ENCODE measurements at regions not wholly inside any gene's neighbourhood (a gene's known extent, or its start where the extent isn't known, plus 50 kb on each side); places are given as distances from the start of the nearest gene placed in this dataset.
A peak's percentile ranks its signal among the peaks of the same experiment; 100 is the strongest.

DNA sequence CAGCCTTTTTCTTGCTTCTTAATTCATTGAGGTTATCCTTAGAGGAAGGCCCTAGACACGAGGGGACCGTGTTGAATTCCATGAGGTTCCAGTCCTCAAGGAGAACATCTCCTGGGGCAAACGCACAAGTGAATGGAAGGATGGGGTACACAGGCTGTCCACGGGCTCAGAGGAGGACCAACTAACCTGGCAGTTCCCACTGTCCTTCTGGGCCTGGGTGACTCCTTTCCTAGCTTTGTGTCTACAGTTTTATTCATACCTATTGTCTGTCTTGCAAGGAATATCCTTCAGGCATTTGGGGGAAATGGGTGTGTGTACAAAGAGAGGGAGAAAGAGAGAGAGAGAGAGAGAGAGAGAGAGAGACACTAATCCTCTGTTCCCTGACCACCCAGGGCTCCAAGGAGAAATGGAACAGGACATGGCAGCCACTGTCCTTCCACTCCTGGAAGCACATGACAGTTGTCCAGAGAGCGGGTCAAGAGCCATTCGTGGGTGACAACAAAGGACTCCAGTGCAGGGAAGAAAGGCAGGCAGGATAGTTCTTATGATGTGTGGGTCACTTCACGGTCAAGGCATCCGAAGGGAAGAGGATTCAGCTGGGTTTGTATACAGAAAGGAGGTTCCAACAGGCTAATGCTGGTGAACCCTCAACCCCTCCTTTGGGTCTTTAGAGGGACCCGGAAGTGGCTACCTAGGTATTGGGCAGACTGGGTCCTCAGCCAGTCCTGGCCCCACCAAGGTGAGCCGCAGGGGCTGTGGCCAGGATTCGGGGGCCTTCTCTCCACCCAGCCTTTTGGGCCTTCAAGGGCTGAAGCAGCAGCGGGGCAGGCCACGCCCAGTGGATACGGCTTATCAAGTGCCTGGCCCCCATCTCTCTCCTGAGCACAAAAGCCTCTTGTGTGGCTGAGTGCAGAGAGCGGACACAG, 150.6 kb downstream of the MYCN start:
- ChIA-PET POLR2A (ENCODE audit: partially characterized antibody) (no interaction called here), CTCF (ENCODE audit: partially characterized antibody) (no interaction called here)
- no peak overlapping the region for H3K9ac ChIP-seq (replicated peaks in 1 of 4; ENCODE audit: extremely low read depth in 1 of 4, low read depth in 3 of 4, low read length in 3 of 4)
- H3K4me1 ChIP-seq (replicated peaks in 1 of 4; ENCODE audit: control insufficient read depth in 3 of 4, insufficient read depth in 4 of 4, low read length in 3 of 4): no peaks in the 10 kb centered on the region; a peak in 1 of 7 replicates
- H3K23me2 ChIP-seq (ENCODE audit: low read depth, low read length): no peaks in the 10 kb centered on the region
- H3K4ac ChIP-seq (replicated peaks; ENCODE audit: insufficient read length, low read depth, low read length): no peak overlapping the region
- H4K8ac ChIP-seq (ENCODE audit: extremely low read depth, insufficient read depth, low read length): no peak overlapping the region
- H3K27me3 ChIP-seq (replicated peaks in 1 of 4; ENCODE audit: control insufficient read depth in 3 of 4, extremely low read depth in 1 of 4, insufficient read depth in 3 of 4, low read length in 3 of 4): no peaks in the 10 kb centered on the region
- no peak overlapping the region for H3K23ac ChIP-seq (ENCODE audit: insufficient read length)
- H3K56ac ChIP-seq (replicated peaks; ENCODE audit: insufficient read length, low read depth, low read length): no peak overlapping the region
- no peak overlapping the region; the same call in 1 of the 2 replicates for H2AK5ac ChIP-seq (ENCODE audit: low read depth, low read length)
- no peaks in the 10 kb centered on the region for H3K79me2 ChIP-seq (ENCODE audit: control insufficient read depth in 1 of 2, insufficient read depth in 2 of 2, low read length in 2 of 2)
- DNase-seq (ENCODE audit: low read depth in 1 of 2, low spot score in 2 of 2): no peak
- no peak overlapping the region for H3K4me2 ChIP-seq (ENCODE audit: insufficient read depth in 1 of 2, low read depth in 2 of 2, low read length in 2 of 2)
- H2BK12ac ChIP-seq (ENCODE audit: low read depth, low read length): 0 out of 2 replicates have a peak overlapping the region, but pooled peaks have one; percentile 50
- no peaks in the 10 kb centered on the region for H3K9me3 ChIP-seq (ENCODE audit: insufficient read depth in 2 of 2, low read depth in 1 of 2, low read length in 1 of 2)
- FAIRE-seq: no peak
- H2BK15ac ChIP-seq (ENCODE audit: low read length): no peak overlapping the region
- no peaks in the 10 kb centered on the region for H3K79me1 ChIP-seq (ENCODE audit: low read depth, low read length)
- H3K4me3 ChIP-seq (ENCODE audit: extremely low read depth in 1 of 4, insufficient read depth in 2 of 4, low read depth in 3 of 4, low read length in 4 of 4): no peak overlapping the region
- H3K18ac ChIP-seq (ENCODE audit: extremely low read depth, low read length): no peak overlapping the region
- no peaks in the 10 kb centered on the region for H3K36me3 ChIP-seq (ENCODE audit: control insufficient read depth in 2 of 4, insufficient read depth in 4 of 4, low read length in 3 of 4)
- H2BK120ac ChIP-seq (replicated peaks; ENCODE audit: low read depth, low read length): no peak overlapping the region
- H3K27ac ChIP-seq (ENCODE audit: low read depth, low read length): no peak overlapping the region
- H2AFZ ChIP-seq (ENCODE audit: low read length): no peak overlapping the region
- H4K5ac ChIP-seq (ENCODE audit: insufficient read length, low read depth, low read length): no peak overlapping the region
- H3K14ac ChIP-seq (ENCODE audit: insufficient read length): no peak overlapping the region
- no peak overlapping the region for H4K91ac ChIP-seq (replicated peaks; ENCODE audit: insufficient read length, low read length)
- no peak overlapping the region for H2BK5ac ChIP-seq (ENCODE audit: low read depth, low read length)
- no peaks in the 10 kb centered on the region for H4K20me1 ChIP-seq (replicated peaks in 1 of 2; ENCODE audit: control insufficient read depth in 1 of 2, insufficient read depth in 2 of 2, low read length in 2 of 2)
- no peak overlapping the region for H2BK20ac ChIP-seq (ENCODE audit: low read length)
- WGBS, 2 experiments (ENCODE audit: extremely low coverage in 1 of 2, insufficient coverage in 1 of 2, insufficient read length in 1 of 2, insufficient replicate concordance in 2 of 2, low coverage in 1 of 2, low lambda C conversion rate in 2 of 2, missing lambda C conversion rate in 1 of 2): 91% methylated on average over 15 of the region's 15 CpGs; no CpG with 5 or more reads in 1 of the 2 experiments
- no peak for TF ChIP-seq EP300 (IDR thresholded peaks at IDR 0.05; ENCODE audit: borderline replicate concordance in 1 of 2, low read depth in 2 of 2, low read length in 2 of 2)
- no peak for TF ChIP-seq TBP (IDR thresholded peaks at IDR 0.05; ENCODE audit: low read depth, low read length)
- TF ChIP-seq HDAC6 (IDR thresholded peaks at IDR 0.05; ENCODE audit: low read depth, low read length): no peak
- no peak for TF ChIP-seq POU5F1 (IDR thresholded peaks at IDR 0.05; ENCODE audit: low read depth, low read length)

Measured in H1 (cell line).